Hematopoietic multipotent progenitor cell (in vitro differentiated cells): ENCODE measurements at regions not wholly inside any gene's neighbourhood (a gene's known extent, or its start where the extent isn't known, plus 50 kb on each side); places are given as distances from the start of the nearest gene placed in this dataset.

Experiments used
- DNase-seq, 3 donors: peaks; one replicate each; pipeline ENCODE4 v3.0.0-alpha.2; 2011 to 2015; ENCODE audit warnings: low read depth in 2 of 3, low spot score in 2 of 3

DNA sequence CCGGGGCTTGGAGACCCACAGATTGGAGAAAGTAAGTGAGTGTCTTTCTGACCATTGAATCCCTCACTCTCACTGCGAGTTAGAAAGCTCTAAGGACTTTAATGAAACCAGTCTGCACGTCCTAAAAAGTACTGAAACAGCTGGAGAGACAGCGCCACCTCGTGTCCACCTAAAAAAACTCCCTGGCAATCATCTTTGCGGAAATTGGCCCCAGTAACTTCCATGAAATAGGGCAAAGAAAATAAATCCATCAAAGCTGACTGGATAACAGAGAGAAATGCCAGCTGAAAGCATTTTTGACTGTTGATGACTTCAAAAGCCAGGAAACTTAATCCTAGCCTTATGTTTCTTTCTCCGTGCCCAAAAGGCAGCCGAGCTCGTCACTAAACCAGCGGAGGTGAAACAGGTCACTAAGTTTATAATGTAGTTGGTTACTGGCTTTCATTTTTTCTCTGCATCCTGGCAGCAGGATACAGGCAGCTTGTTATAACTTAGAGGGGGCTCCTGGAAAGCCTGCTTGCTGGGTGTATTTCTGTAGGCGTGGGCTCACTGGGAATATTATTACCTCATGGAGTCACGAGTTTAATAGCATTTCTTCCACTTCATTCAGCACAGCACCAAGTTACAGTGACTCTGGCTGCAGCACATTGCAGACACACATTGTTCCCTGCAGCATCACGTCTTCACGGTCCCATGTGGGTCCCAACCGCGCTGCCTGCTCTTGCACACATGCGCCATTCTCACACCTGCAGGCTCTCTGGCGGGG, 266.5 kb downstream of the HRH4 start:
- peak; percentile 13 to 81 (median 66) for DNase-seq

DNA sequence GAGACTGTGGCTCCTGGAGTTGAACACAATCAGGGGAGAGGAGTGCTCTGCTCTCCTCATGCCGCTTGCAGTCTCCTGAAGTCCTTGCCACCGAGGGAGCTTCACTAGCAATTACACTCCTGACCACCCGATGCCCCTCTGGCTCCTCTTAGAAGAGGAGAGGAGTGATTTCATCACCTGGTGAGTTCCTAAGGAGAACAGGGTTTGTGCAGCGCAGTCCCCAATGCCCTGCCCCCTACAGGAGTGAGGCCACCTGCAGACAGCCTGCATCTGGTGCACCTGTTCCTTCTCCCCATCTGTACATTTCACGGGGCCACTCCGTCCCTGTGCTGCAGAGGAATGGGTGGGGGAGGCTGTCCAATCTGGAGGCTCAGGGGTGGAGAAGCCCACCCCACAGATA, 267.2 kb downstream of the HRH4 start:
- no peak for DNase-seq

DNA sequence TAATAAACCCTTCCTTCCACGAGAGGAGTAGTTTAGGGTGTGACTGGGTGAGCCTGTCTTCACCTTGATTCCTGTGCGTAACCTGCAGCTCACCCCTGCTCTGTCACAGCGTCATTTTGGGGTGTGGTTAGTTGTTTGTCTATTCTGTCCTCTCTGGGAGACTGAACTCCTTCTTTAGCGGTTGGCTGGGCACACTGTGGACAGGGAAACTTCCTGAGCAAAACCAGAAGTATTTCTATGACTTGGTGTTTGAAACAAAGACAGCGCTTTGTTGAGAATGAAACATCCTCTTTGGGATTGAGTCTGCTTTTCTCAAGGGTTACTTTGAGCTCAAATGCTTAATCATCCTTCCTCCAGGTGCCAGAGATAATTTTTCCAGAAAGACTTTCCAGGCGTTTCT, 270.7 kb downstream of the HRH4 start:
- no peak for DNase-seq

DNA sequence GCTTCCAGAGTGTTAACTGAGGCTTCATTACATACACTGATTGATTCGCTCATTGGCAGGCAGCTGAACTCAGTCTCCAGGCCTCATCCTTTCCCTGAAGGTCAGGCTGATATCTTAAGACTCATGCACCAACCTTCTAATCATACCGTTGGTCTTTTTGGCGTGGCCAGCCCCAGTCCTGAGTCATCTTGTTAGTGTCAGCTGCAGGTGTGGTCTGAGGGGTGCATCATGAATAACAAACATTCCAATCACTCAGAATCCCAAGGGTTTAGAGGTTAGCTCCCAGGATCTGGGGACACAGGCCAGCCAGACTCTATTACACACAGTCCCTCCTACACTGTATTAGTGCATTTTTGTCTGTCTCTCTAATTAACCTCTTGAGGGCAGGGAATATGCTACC, 271.5 kb downstream of the HRH4 start:
- DNase-seq: no peak

GRCh38 chr18:24734058-24734457, 273.6 kb downstream of the HRH4 start:
- DNase-seq: no peak

GRCh38 chr18:24735624-24736231, 275.3 kb downstream of the HRH4 start:
- DNase-seq: no peak

DNA sequence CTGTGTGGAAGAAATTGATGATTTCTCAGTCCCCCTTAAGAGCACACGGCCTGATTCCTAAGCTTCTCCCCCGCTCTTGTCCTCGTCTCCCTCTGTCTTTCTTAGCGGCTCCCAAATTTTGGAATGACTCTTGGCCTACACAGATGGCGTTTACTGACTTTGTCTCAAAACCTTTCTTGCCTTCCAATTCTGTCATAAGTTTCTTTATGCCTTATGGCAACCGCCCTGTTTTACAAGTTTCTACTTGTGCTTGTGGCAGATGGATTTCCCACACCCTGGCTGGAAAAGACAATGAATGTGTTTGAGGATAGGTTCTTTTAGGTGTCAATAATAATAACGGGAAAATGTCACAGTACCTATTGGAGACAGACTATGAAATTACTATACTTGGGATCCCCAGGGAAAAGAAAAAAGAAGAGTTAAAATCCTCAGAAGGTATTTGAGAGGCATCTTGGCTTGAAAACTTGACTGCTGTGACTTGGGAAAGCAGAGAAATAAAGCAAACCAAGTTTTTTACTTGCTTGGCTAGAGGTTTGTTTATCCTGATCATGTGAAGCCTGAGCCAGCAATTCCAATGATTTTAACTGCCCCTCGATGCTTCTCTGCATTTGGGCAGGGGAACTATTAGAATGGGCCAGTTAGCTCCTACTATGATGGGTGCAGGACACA, 276.4 kb downstream of the HRH4 start:
- no peak for DNase-seq

GRCh38 chr18:24740829-24741228, 280.4 kb downstream of the HRH4 start:
- DNase-seq: no peak

DNA sequence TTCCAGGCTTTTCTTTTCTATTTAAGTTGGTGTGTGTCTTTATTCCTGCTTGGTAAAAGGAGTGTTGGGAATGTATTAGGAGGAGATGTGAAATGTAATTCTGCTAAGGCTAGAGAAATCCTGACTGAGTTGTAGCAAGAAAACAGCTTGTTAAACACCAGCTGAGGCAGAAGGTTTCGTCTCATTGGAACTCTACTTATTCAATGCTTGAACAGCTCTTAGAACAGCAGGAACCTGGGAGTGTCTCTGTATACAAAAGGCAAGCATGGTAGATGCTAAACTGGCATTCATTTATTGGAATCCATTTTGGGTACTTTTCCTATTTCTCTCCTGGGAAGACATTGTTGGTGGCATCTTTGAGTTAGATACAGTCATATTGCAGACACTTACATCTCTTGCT, 280.9 kb downstream of the HRH4 start:
- no peak for DNase-seq

DNA sequence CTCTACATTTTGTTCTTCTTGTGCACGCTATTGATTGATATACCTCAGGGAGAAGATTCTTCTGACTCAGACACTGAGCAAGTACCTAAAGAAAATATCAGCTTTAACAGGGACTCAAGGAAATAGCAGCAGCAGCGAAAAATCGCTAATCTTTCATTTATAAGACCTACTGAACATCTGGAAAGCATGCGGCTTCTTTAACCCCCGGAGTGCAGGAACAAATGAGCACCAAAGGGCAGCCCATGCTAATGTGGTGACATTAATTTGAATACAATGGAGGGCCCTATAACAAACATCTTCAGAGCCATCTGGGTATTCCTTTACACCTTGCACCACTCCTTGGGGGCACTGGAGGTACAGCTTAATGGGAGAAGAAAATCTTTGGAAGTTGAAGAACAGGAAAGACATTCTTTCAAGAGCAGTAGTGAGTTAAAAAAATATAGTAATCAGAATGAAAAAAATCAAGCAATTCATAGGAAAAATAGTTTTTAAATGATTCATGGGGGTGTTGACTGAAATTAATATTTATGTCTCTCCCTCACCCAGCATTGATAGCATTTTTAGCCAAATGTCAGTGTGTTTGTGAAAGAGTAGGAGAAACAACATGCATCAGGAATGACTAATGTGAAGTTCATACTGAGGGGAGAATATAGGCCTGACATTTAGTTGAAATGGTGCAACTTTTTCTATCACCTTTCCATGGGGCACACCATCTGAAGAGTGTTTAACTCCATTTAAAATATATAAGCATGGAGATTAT, 281.7 kb downstream of the HRH4 start:
- no peak for DNase-seq

DNA sequence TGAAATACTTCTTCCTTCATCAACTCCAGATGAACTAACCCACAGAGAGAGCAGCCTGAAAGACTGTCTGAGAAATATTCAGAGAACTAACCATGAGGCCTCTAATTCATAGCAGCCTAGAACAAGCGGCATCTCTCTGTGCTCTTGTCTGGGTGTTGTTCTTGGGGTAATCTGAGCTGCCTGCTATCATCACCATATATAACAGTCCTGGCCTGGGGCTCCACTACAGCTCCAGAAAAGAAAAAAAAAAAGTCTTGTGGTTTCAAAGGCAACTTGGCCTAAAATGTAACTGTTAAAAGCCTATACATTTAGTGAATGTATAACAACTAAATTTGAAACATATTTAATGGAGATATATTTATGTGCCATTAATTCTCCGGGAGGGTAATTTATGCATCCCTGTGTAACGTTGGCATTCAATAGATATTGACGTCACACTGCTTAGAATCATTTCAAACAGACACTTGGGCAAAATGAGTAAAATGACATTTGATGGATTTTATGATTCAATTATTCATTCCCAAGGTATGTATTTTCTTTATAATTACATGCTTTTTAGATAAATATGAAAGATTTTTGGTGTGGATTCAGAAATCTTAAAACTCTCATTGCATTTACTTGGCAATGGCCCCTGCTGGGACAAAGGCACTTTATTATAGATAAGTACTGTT, 294.3 kb downstream of the HRH4 start:
- DNase-seq: no peak

DNA sequence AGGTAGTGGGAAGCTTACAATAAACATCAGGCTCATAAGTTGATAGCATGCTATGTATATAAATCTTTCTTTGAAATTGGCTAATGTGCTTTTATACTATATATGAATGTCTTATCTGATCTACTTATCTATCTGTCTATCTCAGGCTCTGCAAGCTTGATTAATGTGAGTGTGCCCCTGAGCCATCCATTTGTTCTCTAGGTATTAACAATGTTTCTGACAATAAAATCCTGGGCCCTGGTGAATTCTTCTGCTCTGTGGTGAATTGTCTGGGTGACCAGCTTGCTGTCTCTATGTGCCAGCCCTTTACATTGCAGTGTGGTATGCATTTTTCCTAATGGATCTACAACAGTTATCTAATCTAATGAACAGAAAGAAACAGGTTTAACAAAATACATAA, 295.9 kb downstream of the HRH4 start:
- DNase-seq: no peak

GRCh38 chr18:24757134-24757533, 296.7 kb downstream of the HRH4 start:
- DNase-seq: no peak

DNA sequence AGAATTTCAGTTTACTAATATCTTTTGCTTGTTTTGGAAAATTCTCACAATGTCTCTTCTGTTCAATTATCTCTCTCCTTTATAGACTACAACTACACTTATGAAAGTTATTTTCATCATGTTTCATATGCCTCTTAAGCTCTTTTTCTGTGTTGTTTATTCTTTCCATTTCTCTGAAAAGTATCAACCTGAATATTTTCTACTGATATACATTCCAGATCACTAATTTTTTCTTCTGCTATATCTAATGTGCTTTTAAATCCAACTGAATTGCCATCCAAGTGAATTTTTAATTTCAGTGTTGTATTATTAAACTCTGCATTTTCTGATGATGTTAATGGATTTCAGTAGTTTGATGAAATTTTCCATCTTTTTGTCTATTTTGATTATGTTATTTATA, 301.3 kb downstream of the HRH4 start:
- DNase-seq: no peak

- DNase-seq: no peak
Measured at GRCh38 chr18:24762511-24762910, 302.1 kb downstream of the HRH4 start.

- DNase-seq: no peak
Measured at GRCh38 chr18:24763765-24764513, 303.5 kb downstream of the HRH4 start.

GRCh38 chr18:24764766-24765165, 304.3 kb downstream of the HRH4 start:
- no peak for DNase-seq

- DNase-seq: no peak
Measured at GRCh38 chr18:24766376-24766775, 305.9 kb downstream of the HRH4 start.

GRCh38 chr18:24770311-24771024, 310.0 kb downstream of the HRH4 start:
- no peak for DNase-seq
